Astrocyte (in vitro differentiated cells and primary cell): ENCODE measurements at regions not wholly inside any gene's neighbourhood (a gene's known extent, or its start where the extent isn't known, plus 50 kb on each side); places are given as distances from the start of the nearest gene placed in this dataset.
A peak's percentile ranks its signal among the peaks of the same experiment; 100 is the strongest.

ENCODE experiments used
- DNase-seq: peaks from one replicate; pipeline ENCODE4 v3.0.0-alpha.2; 2010; ENCODE audit warnings: low read depth
- FAIRE-seq: peaks from 2 replicates; lab custom pipeline; 2011; peaks lifted over from hg19 to GRCh38; lab: Jason Lieb, UNC
- H2AFZ ChIP-seq: 2 replicates; pipeline ENCODE4 v1.6.0; 2012; ENCODE audit warnings: low read depth, low read length, inconsistent platforms
- H3K27ac ChIP-seq: 2 replicates; pipeline ENCODE4 v1.5.1; 2011; ENCODE audit warnings: low read depth, low read length, inconsistent platforms
- H3K27me3 ChIP-seq: 2 replicates; pipeline ENCODE4 v1.6.0; 2011; ENCODE audit warnings: low read length, inconsistent platforms; ENCODE audit not compliant: insufficient read depth
- H3K36me3 ChIP-seq: 2 replicates; pipeline ENCODE4 v1.5.1; 2011; ENCODE audit warnings: low read length, inconsistent platforms; ENCODE audit not compliant: insufficient read depth
- H3K4me1 ChIP-seq: 2 replicates; pipeline ENCODE4 v1.5.1; 2011; ENCODE audit warnings: low read length, inconsistent platforms; ENCODE audit not compliant: insufficient read depth
- H3K4me2 ChIP-seq: 2 replicates; pipeline ENCODE4 v1.6.0; 2012; ENCODE audit warnings: low read length, inconsistent platforms
- H3K4me3 ChIP-seq: 2 replicates; pipeline ENCODE4 v1.5.1; 2011; ENCODE audit warnings: low read depth, mild to moderate bottlenecking, low read length, inconsistent platforms; ENCODE audit not compliant: insufficient read depth
- H3K79me2 ChIP-seq: 2 replicates; pipeline ENCODE4 v1.6.0; 2012; ENCODE audit warnings: mild to moderate bottlenecking, low read length, inconsistent platforms; ENCODE audit not compliant: insufficient read depth
- H3K9ac ChIP-seq: 2 replicates; pipeline ENCODE4 v1.6.0; 2012; ENCODE audit warnings: mild to moderate bottlenecking, low read length, inconsistent platforms
- H3K9me3 ChIP-seq: 2 replicates; pipeline ENCODE4 v1.5.1; 2012; ENCODE audit warnings: low read depth, mild to moderate bottlenecking, low read length, inconsistent platforms; ENCODE audit not compliant: insufficient read depth
- H4K20me1 ChIP-seq: 2 replicates; pipeline ENCODE4 v1.6.0; 2012; ENCODE audit warnings: low read length, inconsistent platforms; ENCODE audit not compliant: insufficient read depth
- H3K27ac Mint-ChIP-seq: one replicate; pipeline ENCODE4 v1.8.0; 2021; ENCODE audit warnings: mild to moderate bottlenecking, mixed read lengths; ENCODE audit not compliant: unreplicated experiment
- H3K27me3 Mint-ChIP-seq: one replicate; pipeline ENCODE4 v1.8.0; 2021; ENCODE audit warnings: low read depth, mixed read lengths; ENCODE audit not compliant: unreplicated experiment
- H3K36me3 Mint-ChIP-seq: one replicate; pipeline ENCODE4 v1.8.0; 2021; ENCODE audit warnings: low read depth, mixed read lengths; ENCODE audit not compliant: unreplicated experiment
- H3K4me1 Mint-ChIP-seq: one replicate; pipeline ENCODE4 v1.8.0; 2021; ENCODE audit warnings: low read depth, mixed read lengths; ENCODE audit not compliant: unreplicated experiment
- H3K4me3 Mint-ChIP-seq: one replicate; pipeline ENCODE4 v1.8.0; 2021; ENCODE audit warnings: mild to moderate bottlenecking, moderate library complexity, mixed read lengths; ENCODE audit not compliant: unreplicated experiment
- H3K9me3 Mint-ChIP-seq: one replicate; pipeline ENCODE4 v1.8.0; 2021; ENCODE audit warnings: mild to moderate bottlenecking, mixed read lengths; ENCODE audit not compliant: unreplicated experiment
- CTCF ChIP-seq: IDR thresholded peaks from 2 replicates; pipeline ENCODE4 v1.5.1; 2011; ENCODE audit warnings: low read depth, mild to moderate bottlenecking, inconsistent platforms, low read length, moderate library complexity; ENCODE audit not compliant: insufficient read depth
- EZH2 ChIP-seq: IDR thresholded peaks from 2 replicates; pipeline ENCODE4 v1.6.1; 2012; ENCODE audit warnings: mild to moderate bottlenecking, low read length, inconsistent platforms; ENCODE audit not compliant: insufficient read depth

DNA sequence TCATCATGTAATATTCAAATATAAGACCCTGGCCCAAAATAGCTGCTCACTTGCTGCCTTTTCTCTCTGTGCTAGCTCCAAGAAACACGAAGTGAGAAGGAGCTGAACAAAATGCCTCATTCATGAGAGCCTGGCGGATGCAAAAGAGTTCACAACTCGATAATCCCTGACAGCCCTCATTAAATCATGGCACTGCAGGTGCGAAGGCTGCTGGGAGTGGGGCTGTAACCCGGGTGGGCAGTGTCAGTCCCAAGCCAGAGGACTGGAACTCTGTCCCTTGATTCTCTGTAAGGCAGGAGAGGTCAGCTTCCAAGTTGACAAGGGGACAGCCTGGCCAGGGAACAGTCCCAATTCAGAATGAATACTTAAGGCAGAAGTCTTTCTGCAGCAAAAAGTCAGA lies 318.5 kb downstream of the CDC5L start:
- Histone ChIP-seq H4K20me1 (no peaks in the 10 kb centered on the region), H3K27ac (no peak overlapping the region), H3K9me3 (no peaks in the 10 kb centered on the region), H2AFZ (no peak overlapping the region), H3K79me2 (no peaks in the 10 kb centered on the region), H3K36me3 (no peaks in the 10 kb centered on the region), H3K27me3 (no peaks in the 10 kb centered on the region), H3K9ac (no peak overlapping the region), H3K4me2 (no peak overlapping the region), H3K4me1 (peaks cover 20% of the 10 kb centered on the region), H3K4me3 (no peak overlapping the region)
- Mint-ChIP-seq H3K9me3 (peaks cover 4% of the 10 kb centered on the region), H3K27me3 (peaks cover 5% of the 10 kb centered on the region), H3K27ac (no peak overlapping the region), H3K4me3 (no peak overlapping the region), H3K36me3 (no peaks in the 10 kb centered on the region), H3K4me1 (peaks cover 4% of the 10 kb centered on the region)
- TF ChIP-seq CTCF (no peak), EZH2 (no peak)
- DNase-seq (no peak), FAIRE-seq (no peak)

DNA sequence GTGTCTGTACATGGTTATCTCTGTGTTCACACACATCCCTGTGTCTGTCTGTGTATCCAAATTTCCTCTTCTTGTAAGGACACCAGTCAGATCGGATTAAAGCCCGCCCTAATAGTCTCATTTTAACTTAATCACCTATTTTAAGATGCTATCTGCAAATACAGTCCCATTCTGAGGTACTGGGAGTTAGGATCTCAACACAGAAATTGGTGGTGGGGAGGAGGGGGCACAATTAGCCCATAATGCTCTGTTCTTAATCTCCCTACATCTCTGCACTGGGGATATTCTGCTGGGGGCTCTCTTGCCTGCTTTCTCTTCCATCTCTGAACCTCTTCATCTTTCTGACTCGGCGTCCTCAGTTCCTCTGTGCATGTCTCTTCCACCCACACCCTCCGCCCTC lies 320.7 kb downstream of the CDC5L start:
- no peak overlapping the region for H3K4me3 ChIP-seq
- H3K4me2 ChIP-seq = no peak overlapping the region
- no peaks in the 10 kb centered on the region for H3K27me3 ChIP-seq
- H3K27me3 Mint-ChIP-seq = peaks cover 5% of the 10 kb centered on the region
- H3K9ac ChIP-seq = no peak overlapping the region
- no peak overlapping the region for H3K27ac ChIP-seq
- no peaks in the 10 kb centered on the region for H3K4me1 Mint-ChIP-seq
- no peak for FAIRE-seq
- no peaks in the 10 kb centered on the region for H3K79me2 ChIP-seq
- H3K27ac Mint-ChIP-seq = no peak overlapping the region
- H4K20me1 ChIP-seq = no peaks in the 10 kb centered on the region
- H3K9me3 Mint-ChIP-seq = peaks cover 7% of the 10 kb centered on the region
- H3K9me3 ChIP-seq = no peaks in the 10 kb centered on the region
- DNase-seq = no peak
- TF ChIP-seq CTCF (no peak), EZH2 (no peak)
- H3K36me3 ChIP-seq = no peaks in the 10 kb centered on the region
- H2AFZ ChIP-seq = no peak overlapping the region
- H3K36me3 Mint-ChIP-seq = no peaks in the 10 kb centered on the region
- no peak overlapping the region for H3K4me3 Mint-ChIP-seq
- no peaks in the 10 kb centered on the region for H3K4me1 ChIP-seq

GRCh38 chr6:44712353-44713111 lies 325.0 kb downstream of the CDC5L start:
- Mint-ChIP-seq H3K27me3 (peaks cover 20% of the 10 kb centered on the region), H3K27ac (no peak overlapping the region), H3K4me1 (no peaks in the 10 kb centered on the region), H3K4me3 (no peak overlapping the region), H3K9me3 (peaks cover 6% of the 10 kb centered on the region), H3K36me3 (no peaks in the 10 kb centered on the region)
- H3K27ac ChIP-seq = no peak overlapping the region
- H3K27me3 ChIP-seq = no peaks in the 10 kb centered on the region
- no peak overlapping the region for H3K4me3 ChIP-seq
- no peaks in the 10 kb centered on the region for H3K79me2 ChIP-seq
- no peak overlapping the region for H2AFZ ChIP-seq
- no peaks in the 10 kb centered on the region for H4K20me1 ChIP-seq
- H3K4me2 ChIP-seq = no peak overlapping the region
- no peaks in the 10 kb centered on the region for H3K9me3 ChIP-seq
- H3K4me1 ChIP-seq = no peaks in the 10 kb centered on the region
- H3K9ac ChIP-seq = no peak overlapping the region
- TF ChIP-seq EZH2 = no peak
- no peak for TF ChIP-seq CTCF
- no peak for FAIRE-seq
- peak; percentile 63 for DNase-seq
- no peaks in the 10 kb centered on the region for H3K36me3 ChIP-seq
